SK-N-MC (cell line): ENCODE measurements at regions not wholly inside any gene's neighbourhood (a gene's known extent, or its start where the extent isn't known, plus 50 kb on each side); places are given as distances from the start of the nearest gene placed in this dataset.

Experiments used
- EZH2 ChIP-seq: fragments of 200-600 bp; sonication (generic); IDR thresholded peaks from one replicate; pipeline ENCODE4 v1.6.1; 2017; ENCODE audit warnings: antibody characterized with exemption
- FOXP2 ChIP-seq: optimal IDR thresholded peaks from 2 replicates; pipeline ENCODE3; 2011; ENCODE audit warnings: mild to moderate bottlenecking, moderate library complexity; ENCODE audit not compliant: insufficient read depth; ENCODE audit errors: extremely low read length, control extremely low read depth
- POLR2AphosphoS5 ChIP-seq: IDR thresholded peaks from 2 replicates; pipeline ENCODE4 v1.6.1; 2012; ENCODE audit warnings: mild to moderate bottlenecking, low read depth, low read length, borderline replicate concordance

GRCh38 chr9:12318732-12319685, 374.2 kb upstream of the TYRP1 start:
- TF ChIP-seq POLR2AphosphoS5: no peak
- no peak for TF ChIP-seq EZH2
- TF ChIP-seq FOXP2: no peak
